GM12872 (cell line): ENCODE measurements at regions not wholly inside any gene's neighbourhood (a gene's known extent, or its start where the extent isn't known, plus 50 kb on each side); places are given as distances from the start of the nearest gene placed in this dataset.

Experiments used
- CTCF ChIP-seq: IDR thresholded peaks from 3 replicates; pipeline ENCODE4 v1.5.1; 2011; ENCODE audit warnings: low read depth, mild to moderate bottlenecking, low read length, moderate library complexity; ENCODE audit not compliant: insufficient read depth

- no peak for TF ChIP-seq CTCF
Measured at GRCh38 chr1:209416039-209416438, 167.5 kb upstream of the CAMK1G start.

- TF ChIP-seq CTCF: no peak
Measured at GRCh38 chr1:209416716-209417115, 166.8 kb upstream of the CAMK1G start.

GRCh38 chr1:209417761-209418160, 165.8 kb upstream of the CAMK1G start:
- no peak for TF ChIP-seq CTCF

GRCh38 chr1:209420276-209420675, 163.2 kb upstream of the CAMK1G start:
- no peak for TF ChIP-seq CTCF

- TF ChIP-seq CTCF: no peak
Measured at GRCh38 chr1:209421186-209421585, 162.3 kb upstream of the CAMK1G start.

GRCh38 chr1:209421978-209422680, 161.4 kb upstream of the CAMK1G start:
- no peak for TF ChIP-seq CTCF

GRCh38 chr1:209425959-209426358, 157.6 kb upstream of the CAMK1G start:
- TF ChIP-seq CTCF: no peak
